HEK293 (cell line): ENCODE measurements at regions not wholly inside any gene's neighbourhood (a gene's known extent, or its start where the extent isn't known, plus 50 kb on each side); places are given as distances from the start of the nearest gene placed in this dataset.

Experiments used
- CTCF ChIA-PET: fragments of 350-600 bp; formaldehyde crosslinking; extraction: SDS; loops from one replicate; lab custom pipeline; 2021; ENCODE audit warnings: antibody characterized with exemption; lab: Yijun Ruan, JAX
- POLR2A ChIA-PET: fragments of 300-600 bp; formaldehyde crosslinking; extraction: SDS; loops from one replicate; lab custom pipeline; 2020; ENCODE audit warnings: antibody characterized with exemption, inconsistent platforms; lab: Yijun Ruan, JAX
- H3K27ac ChIP-seq: fragments of 200-500 bp; sonication (Bioruptor generic); 2 replicates; pipeline ENCODE4 v1.5.1; 2014; ENCODE audit warnings: low read depth, low read length, control low read depth, inconsistent platforms; ENCODE audit errors: extremely low read depth
- H3K36me3 ChIP-seq, 2 experiments: fragments of 200-500 bp in 1 of 2; sonication (Bioruptor generic) in 1 of 2; 1 replicate in 1 of 2; 2 replicates in 1 of 2; pipeline ENCODE4 v1.5.1; 2014 to 2017; ENCODE audit warnings: inconsistent platforms in 2 of 2, low read length in 2 of 2; ENCODE audit not compliant: control insufficient read depth in 2 of 2, insufficient read depth in 1 of 2
- H3K4me1 ChIP-seq: fragments of 200-500 bp; sonication (Bioruptor generic); 2 replicates; pipeline ENCODE4 v1.5.1; 2014; ENCODE audit warnings: mild to moderate bottlenecking, low read length, inconsistent platforms; ENCODE audit not compliant: control insufficient read depth, insufficient read depth
- H3K4me3 ChIP-seq: 2 replicates; pipeline ENCODE4 v1.5.1; 2011; ENCODE audit warnings: low read depth, mild to moderate bottlenecking, control low read depth, low read length, moderate library complexity
- H3K9me3 ChIP-seq: fragments of 200-500 bp; sonication (Bioruptor generic); 2 replicates; pipeline ENCODE4 v1.5.1; 2014; ENCODE audit warnings: low read depth, low read length, inconsistent platforms; ENCODE audit not compliant: control insufficient read depth, insufficient read depth
- MZF1 ChIP-seq: fragments of 450-650 bp; formaldehyde crosslinking; IDR thresholded peaks from 2 replicates; pipeline ENCODE4 v1.5.1; 2017; ENCODE audit warnings: missing biosample characterization, missing genetic modification characterization, borderline replicate concordance
- OVOL3 ChIP-seq: fragments of 450-650 bp; formaldehyde crosslinking; IDR thresholded peaks from 2 replicates; pipeline ENCODE4 v1.5.1; 2016; ENCODE audit warnings: missing biosample characterization, missing genetic modification characterization
- YY2 ChIP-seq: fragments of 450-650 bp; formaldehyde crosslinking; IDR thresholded peaks from 2 replicates; pipeline ENCODE4 v1.5.1; 2016; ENCODE audit warnings: missing biosample characterization, missing genetic modification characterization
- ZNF132 ChIP-seq: fragments of 450-650 bp; formaldehyde crosslinking; IDR thresholded peaks from 2 replicates; pipeline ENCODE4 v1.5.1; 2017; ENCODE audit warnings: missing biosample characterization, missing genetic modification characterization, borderline replicate concordance
- ZNF174 ChIP-seq: fragments of 450-650 bp; formaldehyde crosslinking; IDR thresholded peaks from 2 replicates; pipeline ENCODE4 v1.5.0; 2017; ENCODE audit warnings: missing biosample characterization, mild to moderate bottlenecking, missing genetic modification characterization
- ZNF19 ChIP-seq: fragments of 450-650 bp; formaldehyde crosslinking; IDR thresholded peaks from 2 replicates; pipeline ENCODE4; 2016; ENCODE audit warnings: missing biosample characterization, missing genetic modification characterization, low read depth
- ZNF214 ChIP-seq: fragments of 450-650 bp; formaldehyde crosslinking; IDR thresholded peaks from 2 replicates; pipeline ENCODE4 v1.5.1; 2017; ENCODE audit warnings: missing biosample characterization, mild to moderate bottlenecking, missing genetic modification characterization, borderline replicate concordance
- ZNF221 ChIP-seq: fragments of 450-650 bp; formaldehyde crosslinking; IDR thresholded peaks from 2 replicates; pipeline ENCODE4 v1.5.1; 2017; ENCODE audit warnings: missing biosample characterization, missing genetic modification characterization, borderline replicate concordance
- ZNF223 ChIP-seq: fragments of 450-650 bp; formaldehyde crosslinking; IDR thresholded peaks from 2 replicates; pipeline ENCODE4 v1.5.1; 2016; ENCODE audit warnings: missing biosample characterization, missing genetic modification characterization
- ZNF48 ChIP-seq: fragments of 450-650 bp; formaldehyde crosslinking; IDR thresholded peaks from 2 replicates; pipeline ENCODE4 v1.5.1; 2016; ENCODE audit warnings: missing biosample characterization, missing genetic modification characterization
- ZNF529 ChIP-seq: fragments of 450-650 bp; formaldehyde crosslinking; IDR thresholded peaks from 2 replicates; pipeline ENCODE4 v1.5.1; 2017; ENCODE audit warnings: missing genetic modification characterization, missing biosample characterization; ENCODE audit not compliant: insufficient replicate concordance
- ZNF530 ChIP-seq: fragments of 450-650 bp; formaldehyde crosslinking; IDR thresholded peaks from 2 replicates; pipeline ENCODE4 v1.5.1; 2016; ENCODE audit warnings: low read depth, missing biosample characterization, missing genetic modification characterization
- ZNF561 ChIP-seq: fragments of 450-650 bp; IDR thresholded peaks from 2 replicates; pipeline ENCODE4 v1.5.1; 2018; ENCODE audit warnings: missing biosample characterization, missing genetic modification characterization, borderline replicate concordance
- ZNF660 ChIP-seq: fragments of 450-650 bp; IDR thresholded peaks from 2 replicates; pipeline ENCODE4 v1.5.1; 2018; ENCODE audit warnings: missing biosample characterization, mild to moderate bottlenecking, missing genetic modification characterization
- ZNF776 ChIP-seq: fragments of 450-650 bp; formaldehyde crosslinking; IDR thresholded peaks from 2 replicates; pipeline ENCODE4 v1.5.0; 2017; ENCODE audit warnings: missing biosample characterization, missing genetic modification characterization, borderline replicate concordance
- TF ChIP-seq, protein P1 (sequence below): fragments of 450-650 bp; formaldehyde crosslinking; conservative IDR thresholded peaks from 2 replicates; pipeline ENCODE4 v1.5.1; 2016; ENCODE audit warnings: low read depth, missing biosample characterization, missing genetic modification characterization
- TF ChIP-seq, protein P2 (sequence below): fragments of 450-650 bp; formaldehyde crosslinking; IDR thresholded peaks from 2 replicates; pipeline ENCODE4 v1.5.1; 2016; ENCODE audit warnings: missing biosample characterization, missing genetic modification characterization
- TF ChIP-seq, protein P3 (sequence below): fragments of 450-650 bp; formaldehyde crosslinking; IDR thresholded peaks from 2 replicates; pipeline ENCODE4 v1.5.1; 2016; ENCODE audit warnings: missing biosample characterization, missing genetic modification characterization

DNA sequence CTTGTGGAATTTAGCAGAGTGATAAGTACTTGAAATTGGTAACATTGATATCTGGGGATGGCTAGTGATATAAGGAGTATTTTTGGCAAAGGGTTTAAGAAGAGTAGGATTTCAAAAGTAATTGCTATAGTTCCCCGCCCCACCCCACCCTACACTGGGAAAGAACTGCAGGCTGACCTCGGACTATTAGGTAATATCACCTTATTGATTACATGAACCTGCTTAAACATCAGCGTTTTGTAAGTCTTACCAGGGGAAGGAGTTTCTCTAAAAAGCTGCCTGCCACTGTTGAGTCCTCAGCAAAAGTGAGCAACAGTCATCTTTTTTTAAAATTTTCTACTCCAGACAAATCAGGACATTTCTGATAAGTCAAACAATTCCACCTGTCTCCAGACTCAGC lies 337.3 kb downstream of the DTWD2 start:
- Histone ChIP-seq H3K4me1 (no peaks in the 10 kb centered on the region), H3K36me3 (no peaks in the 10 kb centered on the region), H3K4me3 (no peak overlapping the region), H3K9me3 (no peaks in the 10 kb centered on the region), H3K27ac (no peak overlapping the region)
- no peak for TF ChIP-seq MZF1 (tag by site-specific recombination)
- CTCF ChIA-PET = interaction anchor here (0.5 to 0.7 kb wide), 3 partner anchors 28 to 845 kb away, joined by 3 read pairs; no protein-coding TSS in a partner anchor
- POLR2A ChIA-PET = no interaction called here

DNA sequence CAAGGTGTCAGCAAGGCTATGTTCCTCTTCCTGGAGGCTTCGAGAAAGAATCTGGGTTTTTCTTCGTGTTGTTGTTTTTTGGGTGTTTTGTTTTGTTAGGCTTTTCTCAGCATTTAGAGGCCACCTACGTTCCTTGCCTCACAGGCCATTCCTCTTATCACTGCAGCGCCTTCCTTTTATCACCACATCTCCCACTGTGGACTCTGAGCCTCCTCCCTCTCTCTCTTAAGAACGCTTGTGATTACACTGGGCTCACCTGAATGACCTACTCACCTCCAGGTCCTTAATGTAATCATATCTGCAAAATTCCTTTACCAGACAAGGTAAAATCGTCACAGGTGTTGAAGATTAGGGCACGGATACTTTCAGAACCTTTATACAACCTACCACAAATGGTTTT lies 340.8 kb downstream of the DTWD2 start:
- no peaks in the 10 kb centered on the region for H3K36me3 ChIP-seq
- no peaks in the 10 kb centered on the region for H3K4me1 ChIP-seq
- ChIA-PET POLR2A (no interaction called here), CTCF (no interaction called here)
- no peaks in the 10 kb centered on the region for H3K9me3 ChIP-seq
- H3K4me3 ChIP-seq = no peak overlapping the region
- TF ChIP-seq ZNF660 (tag by site-specific recombination) (no peak), ZNF174 (tag by site-specific recombination) (no peak), YY2 (tag by site-specific recombination) (no peak), ZNF529 (no peak), OVOL3 (no peak)
- TF ChIP-seq, all 188 proteins: peak for 0
- H3K27ac ChIP-seq = no peak overlapping the region

DNA sequence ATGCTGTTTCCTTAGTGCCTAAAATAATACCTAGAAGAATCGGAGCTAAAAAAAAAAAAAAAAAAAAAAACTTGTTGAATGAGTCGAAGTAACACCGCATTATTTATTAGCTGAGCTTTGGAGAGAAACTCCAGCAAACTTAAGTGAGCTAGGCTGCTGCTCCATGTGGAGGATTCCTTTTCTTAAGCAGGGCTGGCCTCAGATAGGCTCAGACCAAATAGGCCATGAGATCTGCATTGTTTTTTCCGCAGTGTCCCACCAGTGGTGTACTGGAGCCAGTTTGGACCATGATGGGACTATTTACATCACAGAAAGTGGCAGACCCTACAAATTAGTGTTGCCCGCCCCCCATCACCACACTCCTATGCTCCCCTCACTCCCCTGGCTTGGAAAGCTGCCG lies 341.4 kb downstream of the DTWD2 start:
- Histone ChIP-seq H3K9me3 (no peaks in the 10 kb centered on the region), H3K27ac (no peak overlapping the region), H3K4me1 (no peaks in the 10 kb centered on the region), H3K36me3 (no peaks in the 10 kb centered on the region), H3K4me3 (no peak overlapping the region)
- no peak for TF ChIP-seq ZNF132 (tag by site-specific recombination)
- TF ChIP-seq, protein P1, sequence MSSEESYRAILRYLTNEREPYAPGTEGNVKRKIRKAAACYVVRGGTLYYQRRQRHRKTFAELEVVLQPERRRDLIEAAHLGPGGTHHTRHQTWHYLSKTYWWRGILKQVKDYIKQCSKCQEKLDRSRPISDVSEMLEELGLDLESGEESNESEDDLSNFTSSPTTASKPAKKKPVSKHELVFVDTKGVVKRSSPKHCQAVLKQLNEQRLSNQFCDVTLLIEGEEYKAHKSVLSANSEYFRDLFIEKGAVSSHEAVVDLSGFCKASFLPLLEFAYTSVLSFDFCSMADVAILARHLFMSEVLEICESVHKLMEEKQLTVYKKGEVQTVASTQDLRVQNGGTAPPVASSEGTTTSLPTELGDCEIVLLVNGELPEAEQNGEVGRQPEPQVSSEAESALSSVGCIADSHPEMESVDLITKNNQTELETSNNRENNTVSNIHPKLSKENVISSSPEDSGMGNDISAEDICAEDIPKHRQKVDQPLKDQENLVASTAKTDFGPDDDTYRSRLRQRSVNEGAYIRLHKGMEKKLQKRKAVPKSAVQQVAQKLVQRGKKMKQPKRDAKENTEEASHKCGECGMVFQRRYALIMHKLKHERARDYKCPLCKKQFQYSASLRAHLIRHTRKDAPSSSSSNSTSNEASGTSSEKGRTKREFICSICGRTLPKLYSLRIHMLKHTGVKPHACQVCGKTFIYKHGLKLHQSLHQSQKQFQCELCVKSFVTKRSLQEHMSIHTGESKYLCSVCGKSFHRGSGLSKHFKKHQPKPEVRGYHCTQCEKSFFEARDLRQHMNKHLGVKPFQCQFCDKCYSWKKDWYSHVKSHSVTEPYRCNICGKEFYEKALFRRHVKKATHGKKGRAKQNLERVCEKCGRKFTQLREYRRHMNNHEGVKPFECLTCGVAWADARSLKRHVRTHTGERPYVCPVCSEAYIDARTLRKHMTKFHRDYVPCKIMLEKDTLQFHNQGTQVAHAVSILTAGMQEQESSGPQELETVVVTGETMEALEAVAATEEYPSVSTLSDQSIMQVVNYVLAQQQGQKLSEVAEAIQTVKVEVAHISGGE (tag by site-specific recombination) = no peak
- TF ChIP-seq ZNF48 (tag by site-specific recombination) = no peak
- no peak for TF ChIP-seq ZNF221 (tag by site-specific recombination)
- TF ChIP-seq ZNF214 (tag by site-specific recombination) = no peak
- TF ChIP-seq, protein P2, sequence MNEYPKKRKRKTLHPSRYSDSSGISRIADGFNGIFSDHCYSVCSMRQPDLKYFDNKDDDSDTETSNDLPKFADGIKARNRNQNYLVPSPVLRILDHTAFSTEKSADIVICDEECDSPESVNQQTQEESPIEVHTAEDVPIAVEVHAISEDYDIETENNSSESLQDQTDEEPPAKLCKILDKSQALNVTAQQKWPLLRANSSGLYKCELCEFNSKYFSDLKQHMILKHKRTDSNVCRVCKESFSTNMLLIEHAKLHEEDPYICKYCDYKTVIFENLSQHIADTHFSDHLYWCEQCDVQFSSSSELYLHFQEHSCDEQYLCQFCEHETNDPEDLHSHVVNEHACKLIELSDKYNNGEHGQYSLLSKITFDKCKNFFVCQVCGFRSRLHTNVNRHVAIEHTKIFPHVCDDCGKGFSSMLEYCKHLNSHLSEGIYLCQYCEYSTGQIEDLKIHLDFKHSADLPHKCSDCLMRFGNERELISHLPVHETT = no peak
- TF ChIP-seq ZNF19 (tag by site-specific recombination) = no peak
- no peak for TF ChIP-seq ZNF530
- TF ChIP-seq, protein P3, sequence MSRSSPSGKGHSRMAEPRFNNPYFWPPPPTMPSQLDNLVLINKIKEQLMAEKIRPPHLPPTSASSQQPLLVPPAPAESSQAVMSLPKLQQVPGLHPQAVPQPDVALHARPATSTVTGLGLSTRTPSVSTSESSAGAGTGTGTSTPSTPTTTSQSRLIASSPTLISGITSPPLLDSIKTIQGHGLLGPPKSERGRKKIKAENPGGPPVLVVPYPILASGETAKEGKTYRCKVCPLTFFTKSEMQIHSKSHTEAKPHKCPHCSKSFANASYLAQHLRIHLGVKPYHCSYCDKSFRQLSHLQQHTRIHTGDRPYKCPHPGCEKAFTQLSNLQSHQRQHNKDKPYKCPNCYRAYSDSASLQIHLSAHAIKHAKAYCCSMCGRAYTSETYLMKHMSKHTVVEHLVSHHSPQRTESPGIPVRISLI (tag by site-specific recombination) = no peak
- no peak for TF ChIP-seq ZNF776 (tag by site-specific recombination)
- TF ChIP-seq ZNF223 (tag by site-specific recombination) = no peak
- no peak for TF ChIP-seq ZNF561
- CTCF ChIA-PET = no interaction called here
- POLR2A ChIA-PET = no interaction called here
